ENCODE measurements at regions not wholly inside any gene's neighbourhood (a gene's known extent, or its start where the extent isn't known, plus 50 kb on each side); places are given as distances from the start of the nearest gene placed in this dataset.

- H3K4me1 ChIP-seq: no peaks in the 10 kb centered on the region
- no peak for ATAC-seq
Measured at GRCh38 chr13:88958821-88959220, 1287.7 kb downstream of the SLITRK5 start.

GRCh38 chr13:88976466-88976865 is 1305.3 kb downstream of the SLITRK5 start:
- no peak for ATAC-seq
- WGBS, 2 donors (ENCODE audit: low coverage in 1 of 2): 69 to 83% methylated on average over 4 of the region's 4 CpGs

More at GRCh38 chr13:88958821-88959220, 1287.7 kb downstream of the SLITRK5 start:
- TF ChIP-seq POLR2A (IDR thresholded peaks at IDR 0.05) (no peak), POLR2AphosphoS5 (IDR thresholded peaks at IDR 0.05) (no peak), EP300 (IDR thresholded peaks at IDR 0.05) (no peak), CTCF (IDR thresholded peaks at IDR 0.05) (no peak)
- 10 to 22% methylated on average over 2 of the region's 2 CpGs for WGBS, 2 donors (ENCODE audit: low coverage in 1 of 2)
- no peaks in the 10 kb centered on the region for H3K36me3 ChIP-seq
- H3K27ac ChIP-seq: no peak overlapping the region
- no peaks in the 10 kb centered on the region for H3K9me3 ChIP-seq
- no peaks in the 10 kb centered on the region for H3K27me3 ChIP-seq
- no peak overlapping the region for H3K4me3 ChIP-seq

GRCh38 chr13:88978607-88979006 is 1307.4 kb downstream of the SLITRK5 start:
- no peaks in the 10 kb centered on the region for H3K36me3 ChIP-seq
- 72 to 100% methylated on average over 1 to 2 of the region's 2 CpGs for WGBS, 2 donors (ENCODE audit: low coverage in 1 of 2)
- TF ChIP-seq POLR2AphosphoS5 (IDR thresholded peaks at IDR 0.05) (no peak), EP300 (IDR thresholded peaks at IDR 0.05) (no peak), CTCF (IDR thresholded peaks at IDR 0.05) (no peak), POLR2A (IDR thresholded peaks at IDR 0.05) (no peak)
- H3K4me3 ChIP-seq: no peak overlapping the region
- H3K27ac ChIP-seq: no peak overlapping the region
- H3K4me1 ChIP-seq: no peaks in the 10 kb centered on the region
- H3K27me3 ChIP-seq: no peaks in the 10 kb centered on the region
- ATAC-seq: no peak
- H3K9me3 ChIP-seq: no peaks in the 10 kb centered on the region

More at GRCh38 chr13:88976466-88976865, 1305.3 kb downstream of the SLITRK5 start:
- Histone ChIP-seq H3K9me3 (no peaks in the 10 kb centered on the region), H3K4me3 (no peak overlapping the region), H3K27ac (no peak overlapping the region), H3K27me3 (no peaks in the 10 kb centered on the region), H3K4me1 (no peaks in the 10 kb centered on the region), H3K36me3 (no peaks in the 10 kb centered on the region)
- no peak for TF ChIP-seq CTCF (IDR thresholded peaks at IDR 0.05)

GRCh38 chr13:88979465-88980175 is 1308.4 kb downstream of the SLITRK5 start:
- no peaks in the 10 kb centered on the region for H3K4me1 ChIP-seq
- ATAC-seq: no peak
- H3K27ac ChIP-seq: no peak overlapping the region
- H3K36me3 ChIP-seq: no peaks in the 10 kb centered on the region
- TF ChIP-seq CTCF (IDR thresholded peaks at IDR 0.05) (no peak), POLR2AphosphoS5 (IDR thresholded peaks at IDR 0.05) (no peak), POLR2A (IDR thresholded peaks at IDR 0.05) (no peak), EP300 (IDR thresholded peaks at IDR 0.05) (no peak)
- H3K4me3 ChIP-seq: no peak overlapping the region
- no peaks in the 10 kb centered on the region for H3K9me3 ChIP-seq
- H3K27me3 ChIP-seq: no peaks in the 10 kb centered on the region
- 39% methylated on average over 4 to 7 of the region's 7 CpGs for WGBS, 2 donors (ENCODE audit: low coverage in 1 of 2)

- no peak for ATAC-seq
- no peaks in the 10 kb centered on the region for H3K4me1 ChIP-seq
- no peaks in the 10 kb centered on the region for H3K9me3 ChIP-seq
- H3K27me3 ChIP-seq: no peaks in the 10 kb centered on the region
- H3K36me3 ChIP-seq: no peaks in the 10 kb centered on the region
- H3K4me3 ChIP-seq: no peak overlapping the region
- TF ChIP-seq POLR2A (IDR thresholded peaks at IDR 0.05) (no peak), CTCF (IDR thresholded peaks at IDR 0.05) (no peak), EP300 (IDR thresholded peaks at IDR 0.05) (no peak), POLR2AphosphoS5 (IDR thresholded peaks at IDR 0.05) (no peak)
- no peak overlapping the region for H3K27ac ChIP-seq
- WGBS, 2 donors (ENCODE audit: low coverage in 1 of 2): 28 to 63% methylated on average over 2 of the region's 2 CpGs
Measured at GRCh38 chr13:89003656-89004055, 1332.5 kb downstream of the SLITRK5 start.

All from gastroesophageal sphincter (tissue), 4 donors.